Astrocyte (in vitro differentiated cells and primary cell): ENCODE measurements at regions not wholly inside any gene's neighbourhood (a gene's known extent, or its start where the extent isn't known, plus 50 kb on each side); places are given as distances from the start of the nearest gene placed in this dataset.

Source experiments
- DNase-seq: peaks from one replicate; pipeline ENCODE4 v3.0.0-alpha.2; 2010; ENCODE audit warnings: low read depth
- FAIRE-seq: peaks from 2 replicates; lab custom pipeline; 2011; peaks lifted over from hg19 to GRCh38; lab: Jason Lieb, UNC
- H2AFZ ChIP-seq: 2 replicates; pipeline ENCODE4 v1.6.0; 2012; ENCODE audit warnings: low read depth, low read length, inconsistent platforms
- H3K27ac ChIP-seq: 2 replicates; pipeline ENCODE4 v1.5.1; 2011; ENCODE audit warnings: low read depth, low read length, inconsistent platforms
- H3K27me3 ChIP-seq: 2 replicates; pipeline ENCODE4 v1.6.0; 2011; ENCODE audit warnings: low read length, inconsistent platforms; ENCODE audit not compliant: insufficient read depth
- H3K36me3 ChIP-seq: 2 replicates; pipeline ENCODE4 v1.5.1; 2011; ENCODE audit warnings: low read length, inconsistent platforms; ENCODE audit not compliant: insufficient read depth
- H3K4me1 ChIP-seq: 2 replicates; pipeline ENCODE4 v1.5.1; 2011; ENCODE audit warnings: low read length, inconsistent platforms; ENCODE audit not compliant: insufficient read depth
- H3K4me2 ChIP-seq: 2 replicates; pipeline ENCODE4 v1.6.0; 2012; ENCODE audit warnings: low read length, inconsistent platforms
- H3K4me3 ChIP-seq: 2 replicates; pipeline ENCODE4 v1.5.1; 2011; ENCODE audit warnings: low read depth, mild to moderate bottlenecking, low read length, inconsistent platforms; ENCODE audit not compliant: insufficient read depth
- H3K79me2 ChIP-seq: 2 replicates; pipeline ENCODE4 v1.6.0; 2012; ENCODE audit warnings: mild to moderate bottlenecking, low read length, inconsistent platforms; ENCODE audit not compliant: insufficient read depth
- H3K9ac ChIP-seq: 2 replicates; pipeline ENCODE4 v1.6.0; 2012; ENCODE audit warnings: mild to moderate bottlenecking, low read length, inconsistent platforms
- H3K9me3 ChIP-seq: 2 replicates; pipeline ENCODE4 v1.5.1; 2012; ENCODE audit warnings: low read depth, mild to moderate bottlenecking, low read length, inconsistent platforms; ENCODE audit not compliant: insufficient read depth
- H4K20me1 ChIP-seq: 2 replicates; pipeline ENCODE4 v1.6.0; 2012; ENCODE audit warnings: low read length, inconsistent platforms; ENCODE audit not compliant: insufficient read depth
- H3K27ac Mint-ChIP-seq: one replicate; pipeline ENCODE4 v1.8.0; 2021; ENCODE audit warnings: mild to moderate bottlenecking, mixed read lengths; ENCODE audit not compliant: unreplicated experiment
- H3K27me3 Mint-ChIP-seq: one replicate; pipeline ENCODE4 v1.8.0; 2021; ENCODE audit warnings: low read depth, mixed read lengths; ENCODE audit not compliant: unreplicated experiment
- H3K36me3 Mint-ChIP-seq: one replicate; pipeline ENCODE4 v1.8.0; 2021; ENCODE audit warnings: low read depth, mixed read lengths; ENCODE audit not compliant: unreplicated experiment
- H3K4me1 Mint-ChIP-seq: one replicate; pipeline ENCODE4 v1.8.0; 2021; ENCODE audit warnings: low read depth, mixed read lengths; ENCODE audit not compliant: unreplicated experiment
- H3K4me3 Mint-ChIP-seq: one replicate; pipeline ENCODE4 v1.8.0; 2021; ENCODE audit warnings: mild to moderate bottlenecking, moderate library complexity, mixed read lengths; ENCODE audit not compliant: unreplicated experiment
- H3K9me3 Mint-ChIP-seq: one replicate; pipeline ENCODE4 v1.8.0; 2021; ENCODE audit warnings: mild to moderate bottlenecking, mixed read lengths; ENCODE audit not compliant: unreplicated experiment
- EZH2 ChIP-seq: IDR thresholded peaks from 2 replicates; pipeline ENCODE4 v1.6.1; 2012; ENCODE audit warnings: mild to moderate bottlenecking, low read length, inconsistent platforms; ENCODE audit not compliant: insufficient read depth
- TF ChIP-seq, protein P1 (sequence below): IDR thresholded peaks from 2 replicates; pipeline ENCODE4 v1.5.1; 2011; ENCODE audit warnings: low read depth, mild to moderate bottlenecking, inconsistent platforms, low read length, moderate library complexity; ENCODE audit not compliant: insufficient read depth

DNA sequence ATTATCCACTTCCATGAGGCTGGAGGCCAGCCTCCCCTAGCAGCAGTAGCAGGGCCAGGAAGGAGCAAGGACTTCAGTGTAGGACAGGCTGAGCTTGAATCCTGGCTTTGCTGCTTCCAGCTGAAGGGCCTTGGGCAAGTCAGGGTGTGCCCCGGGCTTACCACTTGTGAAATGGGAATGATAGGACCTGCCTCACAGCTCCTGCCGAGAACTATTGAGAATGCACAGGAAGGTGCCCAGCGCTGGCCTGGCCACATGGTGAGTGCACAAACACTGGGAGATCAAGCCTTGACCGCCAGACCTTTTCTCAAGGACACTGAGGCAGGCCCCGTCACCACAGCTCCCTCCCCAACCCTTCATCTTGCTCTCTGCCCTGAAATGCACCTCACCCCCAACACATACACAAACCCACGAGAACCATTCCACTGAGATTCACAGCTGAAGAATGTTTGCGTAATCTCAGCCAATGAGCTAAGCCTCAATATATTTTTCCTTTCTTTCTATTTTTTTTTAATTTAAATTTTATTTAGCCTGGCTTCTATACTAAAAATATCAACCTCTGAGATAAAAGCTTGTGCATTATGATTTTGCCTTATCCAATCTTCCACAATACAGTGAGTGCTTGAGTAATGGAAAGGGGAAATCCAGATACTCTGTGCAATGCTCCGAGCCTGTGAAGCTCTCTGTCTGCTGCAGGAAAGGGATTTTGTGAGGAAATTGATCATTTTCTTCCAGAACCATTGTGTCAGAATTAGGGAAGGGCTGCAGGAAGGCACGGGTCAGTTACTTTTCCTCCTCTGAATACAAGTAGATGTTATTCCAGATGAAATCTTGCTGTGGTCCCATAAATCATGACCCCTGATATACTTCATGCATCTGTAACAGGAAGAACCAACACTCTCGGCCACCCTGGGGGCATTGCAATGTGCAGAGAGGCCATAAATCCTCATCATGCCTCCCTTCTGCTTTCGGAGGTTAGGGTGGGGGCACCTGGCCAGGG lies 193.9 kb downstream of the TLE3 start:
- H3K9me3 ChIP-seq, result no peaks in the 10 kb centered on the region
- H3K4me2 ChIP-seq, result no peak overlapping the region
- H3K27me3 Mint-ChIP-seq, result peaks cover 24% of the 10 kb centered on the region
- H3K36me3 Mint-ChIP-seq, result no peaks in the 10 kb centered on the region
- H3K79me2 ChIP-seq, result no peaks in the 10 kb centered on the region
- no peak overlapping the region for H3K9ac ChIP-seq
- DNase-seq (peak; percentile 25), FAIRE-seq (peak; percentile 29)
- no peaks in the 10 kb centered on the region for H3K9me3 Mint-ChIP-seq
- H3K4me1 Mint-ChIP-seq, result peaks cover 6% of the 10 kb centered on the region
- no peak overlapping the region for H3K4me3 Mint-ChIP-seq
- no peaks in the 10 kb centered on the region for H3K4me1 ChIP-seq
- no peak overlapping the region for H3K4me3 ChIP-seq
- peaks cover 3% of the 10 kb centered on the region for H3K27me3 ChIP-seq
- TF ChIP-seq, protein P1, sequence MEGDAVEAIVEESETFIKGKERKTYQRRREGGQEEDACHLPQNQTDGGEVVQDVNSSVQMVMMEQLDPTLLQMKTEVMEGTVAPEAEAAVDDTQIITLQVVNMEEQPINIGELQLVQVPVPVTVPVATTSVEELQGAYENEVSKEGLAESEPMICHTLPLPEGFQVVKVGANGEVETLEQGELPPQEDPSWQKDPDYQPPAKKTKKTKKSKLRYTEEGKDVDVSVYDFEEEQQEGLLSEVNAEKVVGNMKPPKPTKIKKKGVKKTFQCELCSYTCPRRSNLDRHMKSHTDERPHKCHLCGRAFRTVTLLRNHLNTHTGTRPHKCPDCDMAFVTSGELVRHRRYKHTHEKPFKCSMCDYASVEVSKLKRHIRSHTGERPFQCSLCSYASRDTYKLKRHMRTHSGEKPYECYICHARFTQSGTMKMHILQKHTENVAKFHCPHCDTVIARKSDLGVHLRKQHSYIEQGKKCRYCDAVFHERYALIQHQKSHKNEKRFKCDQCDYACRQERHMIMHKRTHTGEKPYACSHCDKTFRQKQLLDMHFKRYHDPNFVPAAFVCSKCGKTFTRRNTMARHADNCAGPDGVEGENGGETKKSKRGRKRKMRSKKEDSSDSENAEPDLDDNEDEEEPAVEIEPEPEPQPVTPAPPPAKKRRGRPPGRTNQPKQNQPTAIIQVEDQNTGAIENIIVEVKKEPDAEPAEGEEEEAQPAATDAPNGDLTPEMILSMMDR, result no peak
- TF ChIP-seq EZH2, result no peak
- H2AFZ ChIP-seq, result no peak overlapping the region
- H4K20me1 ChIP-seq, result no peaks in the 10 kb centered on the region
- H3K27ac Mint-ChIP-seq, result no peak overlapping the region
- H3K27ac ChIP-seq, result no peak overlapping the region
- no peaks in the 10 kb centered on the region for H3K36me3 ChIP-seq

DNA sequence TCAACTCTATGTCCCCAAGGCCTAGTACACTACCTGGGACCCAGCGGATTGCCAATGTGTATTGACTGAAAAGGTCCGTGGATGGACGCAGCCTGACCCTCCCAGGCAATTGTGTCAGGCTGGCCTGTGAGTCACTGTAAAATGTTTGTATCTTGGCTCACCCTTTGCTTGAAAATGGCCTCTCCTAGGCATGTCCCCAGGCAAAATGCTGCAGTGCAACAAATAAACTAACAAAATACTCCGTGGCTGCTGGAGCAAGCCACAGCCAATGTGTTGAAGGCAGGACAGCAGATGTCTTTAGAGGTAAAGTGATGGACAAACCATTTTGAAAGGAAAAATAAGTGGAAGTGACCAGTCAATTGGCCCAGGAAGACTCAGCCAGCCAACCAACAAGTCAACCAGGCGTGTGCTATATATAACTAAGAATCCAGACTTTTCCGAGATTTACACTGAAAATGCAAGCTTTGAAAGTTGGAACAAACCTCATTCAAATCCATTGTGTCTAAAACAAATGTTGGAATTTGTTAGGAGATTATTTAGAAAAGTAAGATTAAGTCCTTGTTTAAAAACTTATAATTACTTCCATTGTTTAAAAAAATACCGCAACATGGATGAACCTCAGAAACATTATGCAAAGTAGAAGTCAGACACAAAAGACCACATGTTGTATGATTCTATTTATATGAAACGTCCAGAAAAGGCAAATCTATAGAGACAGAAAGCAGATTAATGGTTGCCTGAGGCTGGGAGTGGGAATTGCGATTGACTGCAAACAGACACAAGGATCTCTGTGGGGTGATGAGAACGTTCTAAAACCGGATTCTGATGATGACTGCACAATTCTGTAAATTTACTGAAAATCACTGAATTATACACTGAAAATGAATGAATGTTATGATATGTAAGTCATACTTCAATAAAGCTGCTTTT lies 191.2 kb downstream of the TLE3 start:
- Histone ChIP-seq H3K9ac (no peak overlapping the region), H3K79me2 (no peaks in the 10 kb centered on the region), H3K4me2 (no peak overlapping the region), H4K20me1 (no peaks in the 10 kb centered on the region), H2AFZ (no peak overlapping the region), H3K4me3 (no peak overlapping the region), H3K36me3 (no peaks in the 10 kb centered on the region), H3K27me3 (peaks cover 10% of the 10 kb centered on the region), H3K4me1 (no peaks in the 10 kb centered on the region), H3K9me3 (peaks cover 3% of the 10 kb centered on the region), H3K27ac (no peak overlapping the region)
- Mint-ChIP-seq H3K4me3 (no peak overlapping the region), H3K27me3 (peaks cover 27% of the 10 kb centered on the region), H3K36me3 (no peaks in the 10 kb centered on the region), H3K27ac (no peak overlapping the region), H3K9me3 (peaks cover 3% of the 10 kb centered on the region), H3K4me1 (peaks cover 6% of the 10 kb centered on the region)
- TF ChIP-seq, protein P1, result no peak
- TF ChIP-seq EZH2, result no peak
- DNase-seq (no peak), FAIRE-seq (no peak)
